ENCODE measurements at regions not wholly inside any gene's neighbourhood (a gene's known extent, or its start where the extent isn't known, plus 50 kb on each side); places are given as distances from the start of the nearest gene placed in this dataset.

DNA sequence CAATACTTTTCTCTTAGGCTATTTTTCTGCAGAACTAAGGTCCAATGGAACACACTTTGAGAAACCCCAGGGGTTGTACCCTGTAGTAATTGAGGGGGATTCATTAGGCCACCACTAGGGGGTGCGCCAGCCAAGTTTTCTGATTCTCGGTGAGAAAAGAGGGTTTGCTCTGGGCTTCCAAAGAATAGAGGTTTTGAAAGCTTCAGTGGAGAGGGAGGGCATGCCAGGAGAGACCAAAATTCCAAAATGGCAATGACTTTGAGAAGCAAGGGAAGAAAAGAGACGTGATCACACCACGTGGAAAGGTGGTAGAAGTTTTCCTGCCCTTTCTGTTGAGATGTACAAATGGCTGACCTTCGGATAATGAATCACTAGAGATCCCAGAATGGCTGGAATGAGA lies 323.3 kb downstream of the RPS6KC1 start:
- DNase-seq (ENCODE audit: low read depth, low spot score) = peak; percentile 24

DNA sequence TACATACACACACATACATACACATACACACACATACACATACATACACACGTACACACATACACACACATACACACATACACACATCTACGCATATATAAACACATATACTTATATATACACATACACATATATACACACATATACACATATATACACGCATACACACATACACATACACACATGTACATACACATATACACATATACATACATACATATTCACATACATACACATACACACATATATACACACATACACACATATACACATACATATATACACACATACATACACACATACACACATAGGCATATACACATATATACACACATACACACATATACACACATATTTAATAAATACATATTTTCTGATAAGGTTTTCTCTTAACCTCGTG lies 324.0 kb downstream of the RPS6KC1 start:
- no peak for DNase-seq (ENCODE audit: low read depth, low spot score)

DNA sequence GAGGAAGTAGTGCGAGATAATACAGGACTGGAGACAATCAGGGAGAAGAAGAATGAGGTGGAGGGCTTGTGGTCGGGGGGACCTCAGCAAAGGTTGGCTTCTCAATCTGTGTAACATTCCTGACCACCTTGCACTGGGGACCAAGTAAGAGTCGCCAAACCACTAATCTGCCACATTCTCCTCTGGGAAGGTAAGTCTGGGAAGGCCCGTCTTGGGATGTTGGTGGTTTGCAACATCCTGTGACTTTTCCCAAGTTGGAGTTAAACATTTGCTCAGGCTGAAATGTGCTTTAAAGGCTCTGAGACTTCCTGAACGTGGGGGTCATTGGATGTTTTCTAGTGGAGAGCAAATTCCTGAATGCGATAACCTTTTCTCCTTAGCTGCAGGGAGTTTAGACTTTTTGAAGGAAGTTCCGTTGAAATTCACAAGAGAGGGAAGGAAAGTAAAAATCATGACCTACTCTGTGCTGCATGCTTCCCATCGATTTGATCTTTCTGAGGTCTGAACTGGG lies 325.9 kb downstream of the RPS6KC1 start:
- DNase-seq (ENCODE audit: low read depth, low spot score) = no peak

DNA sequence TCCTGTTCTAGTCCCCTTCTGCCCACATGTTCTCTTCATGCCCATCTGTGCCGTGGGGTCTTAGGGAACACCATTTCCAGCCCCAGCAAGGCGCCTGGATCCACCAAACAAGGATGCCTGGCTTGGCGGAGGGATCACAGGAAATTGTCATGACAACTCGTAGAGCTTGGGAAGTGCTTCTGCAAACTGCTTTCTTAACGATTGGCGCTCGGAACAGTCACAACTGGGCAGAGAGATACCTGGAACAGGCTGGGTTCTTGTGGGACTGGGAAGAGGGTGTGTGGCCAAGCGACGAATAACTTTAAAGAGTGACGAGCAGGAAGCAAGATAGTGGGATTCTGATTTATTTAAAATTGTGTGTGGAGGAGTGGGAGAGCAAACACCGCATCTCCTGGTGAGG lies 329.8 kb downstream of the RPS6KC1 start:
- DNase-seq (ENCODE audit: low read depth, low spot score) = no peak

DNA sequence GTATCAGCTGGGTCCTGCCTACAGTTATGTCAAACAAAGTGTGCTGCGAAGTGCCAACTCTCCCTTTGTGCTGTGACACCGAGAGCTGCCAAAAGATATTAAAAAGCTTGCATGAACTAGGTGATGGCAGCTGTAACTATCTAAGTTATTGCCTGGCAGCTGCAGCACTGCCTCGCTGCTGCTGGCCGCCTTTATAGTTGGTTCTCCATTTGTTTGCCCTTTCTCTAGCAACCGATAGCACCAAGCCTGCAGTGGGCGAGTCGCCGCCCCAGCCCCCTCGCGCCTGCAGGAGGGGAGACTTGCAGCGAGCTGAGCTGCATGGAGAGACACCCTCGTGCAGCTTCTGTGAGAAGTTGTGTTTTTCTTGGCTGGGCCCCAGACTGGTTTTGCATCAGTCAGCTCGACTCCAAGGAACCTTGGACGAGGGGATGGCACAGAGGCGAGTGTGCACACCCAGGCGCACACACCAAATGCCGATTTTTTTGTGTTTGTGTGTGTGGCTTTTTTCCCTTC lies 330.6 kb downstream of the RPS6KC1 start:
- DNase-seq (ENCODE audit: low read depth, low spot score) = no peak

DNA sequence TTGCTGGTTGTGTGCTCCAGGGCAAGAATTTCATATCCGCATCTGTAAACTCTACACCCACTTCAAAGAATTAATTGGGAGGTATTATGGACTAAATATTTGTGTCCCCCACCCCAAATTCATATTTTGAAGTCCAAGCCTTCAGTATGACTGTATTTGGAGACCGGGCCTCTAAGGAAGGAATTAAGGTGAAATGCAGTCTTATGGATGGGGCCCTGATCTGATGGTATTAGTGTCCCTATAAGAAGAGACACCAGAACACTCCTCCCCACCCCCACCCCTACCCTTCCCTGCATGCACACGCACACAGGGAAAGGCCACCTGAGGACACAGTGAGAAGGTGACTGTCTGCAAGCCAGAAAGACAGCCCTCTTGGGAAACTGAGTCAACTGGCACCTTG lies 332.4 kb downstream of the RPS6KC1 start:
- DNase-seq (ENCODE audit: low read depth, low spot score) = no peak

DNA sequence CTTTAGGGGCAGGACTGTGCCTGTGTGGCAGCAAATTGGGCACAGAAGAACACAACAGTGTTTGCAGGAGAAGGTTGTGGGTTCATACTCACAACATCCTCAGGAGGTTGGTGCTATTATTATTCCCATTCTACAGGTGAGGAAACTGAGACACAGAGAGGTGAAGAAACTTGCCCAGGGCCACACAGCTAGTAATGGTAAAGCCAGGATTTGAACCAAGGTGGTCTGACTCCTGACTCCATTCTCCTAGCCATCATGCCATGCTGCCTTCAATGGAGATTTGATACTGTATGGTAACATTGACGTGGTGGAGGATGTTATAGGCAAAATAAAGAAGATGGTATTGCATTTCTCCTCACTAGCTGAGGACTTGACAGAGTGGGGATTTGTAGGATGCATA lies 334.2 kb downstream of the RPS6KC1 start:
- DNase-seq (ENCODE audit: low read depth, low spot score) = no peak

DNA sequence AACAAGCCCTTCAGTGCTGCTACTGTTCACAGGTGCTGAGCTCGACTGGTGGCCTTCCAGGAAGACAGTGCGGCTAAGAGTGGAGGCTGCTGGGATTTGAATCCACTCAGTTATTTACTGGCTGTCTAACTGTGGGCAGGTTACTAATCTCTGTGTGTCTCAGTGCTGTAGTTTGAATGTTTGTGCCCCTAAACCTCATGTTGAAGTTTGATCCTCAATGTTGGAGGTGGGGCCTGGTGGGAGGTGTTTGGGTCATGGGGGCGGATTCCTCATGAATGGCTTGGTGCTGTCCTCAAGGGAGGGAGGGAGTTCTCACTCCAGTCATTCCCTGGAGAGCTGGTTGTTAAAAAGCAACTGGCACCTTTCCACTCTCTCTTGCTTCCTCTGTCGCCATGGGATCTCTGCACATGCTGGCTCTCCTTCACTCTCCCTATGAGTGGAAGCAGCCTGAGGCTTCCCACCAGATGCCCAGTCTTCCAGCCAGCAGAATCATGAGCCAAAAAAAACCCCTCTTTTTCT lies 334.8 kb downstream of the RPS6KC1 start:
- DNase-seq (ENCODE audit: low read depth, low spot score) = no peak

DNA sequence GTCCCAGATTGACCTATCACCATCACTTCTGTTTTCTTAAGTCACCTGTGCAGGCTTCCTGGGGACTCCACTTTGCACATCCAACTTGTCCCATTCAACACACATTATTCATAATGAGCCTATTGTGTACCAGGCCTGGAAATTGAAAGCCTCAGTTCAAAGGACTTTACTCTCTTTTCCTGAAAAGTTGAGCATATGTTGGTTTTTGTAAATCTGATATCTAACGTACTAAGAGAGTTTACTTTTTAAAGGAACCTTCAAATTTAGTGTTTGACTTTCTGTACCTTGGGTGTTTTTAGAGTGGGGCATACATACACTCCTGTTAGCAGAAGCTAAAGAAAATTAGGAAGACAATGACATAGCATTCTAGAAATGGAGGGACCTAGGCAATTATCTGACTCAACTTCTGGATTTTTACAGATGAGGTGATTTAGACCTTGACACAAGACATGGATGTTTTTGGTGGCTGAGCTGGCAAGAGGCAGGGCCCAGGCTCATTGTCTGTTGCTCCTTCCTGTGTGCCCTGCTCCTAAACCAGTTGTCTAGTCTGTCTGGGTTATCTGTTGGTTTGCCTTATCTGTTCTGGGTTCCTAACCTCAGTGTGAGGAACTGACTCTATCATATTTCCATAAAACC lies 336.5 kb downstream of the RPS6KC1 start:
- DNase-seq (ENCODE audit: low read depth, low spot score) = no peak

DNA sequence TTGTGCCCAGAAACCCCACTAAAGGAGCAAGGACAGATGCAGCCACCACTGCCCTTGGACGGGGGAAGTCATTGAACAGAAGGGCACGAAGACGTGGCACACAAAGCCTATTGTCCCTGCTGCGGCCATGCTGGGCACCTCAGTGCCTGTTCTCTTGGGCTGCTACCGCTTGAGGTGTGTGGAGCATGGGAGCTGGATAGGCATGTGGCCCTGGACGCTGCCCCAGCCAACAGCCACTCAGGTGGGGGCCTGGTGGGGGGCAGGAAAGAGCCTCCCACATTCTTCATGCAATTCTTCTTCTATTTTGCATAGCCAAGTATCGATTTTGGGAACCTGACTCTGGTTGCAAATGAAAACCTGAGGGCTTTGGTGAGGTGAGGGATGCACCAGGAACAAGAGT lies 337.2 kb downstream of the RPS6KC1 start:
- no peak for DNase-seq (ENCODE audit: low read depth, low spot score)

DNA sequence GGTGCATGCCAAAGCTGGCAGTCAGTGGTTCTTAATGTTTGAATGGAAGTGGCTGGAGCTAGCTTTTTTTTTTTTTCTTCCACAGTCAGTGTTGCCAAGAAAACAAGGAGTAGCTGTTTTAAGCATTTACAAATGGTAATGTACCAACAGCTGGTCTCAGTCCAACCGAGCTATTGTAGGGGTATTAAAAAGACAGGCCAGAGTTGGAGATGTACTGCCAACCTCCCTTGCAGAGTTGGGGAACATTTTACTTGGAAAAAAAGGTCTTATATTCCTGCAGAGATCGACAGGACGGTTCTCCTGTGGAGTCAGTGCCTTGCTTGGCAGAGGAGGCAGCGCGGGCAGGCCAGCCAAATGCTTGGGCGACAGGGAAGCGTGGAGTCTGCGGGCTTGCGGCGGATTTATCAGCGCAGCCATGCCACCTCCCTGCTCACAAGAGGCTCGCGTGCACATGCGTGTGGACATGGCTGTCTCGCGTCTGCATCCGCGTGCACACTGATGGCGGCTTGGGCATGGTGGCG lies 338.1 kb downstream of the RPS6KC1 start:
- no peak for DNase-seq (ENCODE audit: low read depth, low spot score)

DNA sequence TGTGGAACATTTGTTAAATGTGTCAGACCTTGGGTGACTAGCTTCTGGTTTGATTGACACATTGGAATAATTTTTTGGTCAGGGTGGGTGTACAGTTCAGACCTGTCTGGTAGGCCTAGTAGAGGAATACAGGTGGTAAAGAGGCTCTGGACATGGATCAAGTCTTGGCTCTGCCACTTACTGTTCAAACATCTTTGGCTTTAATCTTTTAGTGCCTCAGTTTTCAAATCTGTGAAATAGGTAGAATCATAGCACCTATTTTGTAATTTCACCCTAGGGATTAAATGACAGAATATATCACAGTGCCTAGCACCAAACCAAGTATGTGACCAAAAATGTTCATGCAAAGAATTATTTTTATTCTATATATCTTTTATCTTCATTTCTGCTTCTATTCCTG lies 340.4 kb downstream of the RPS6KC1 start:
- DNase-seq (ENCODE audit: low read depth, low spot score) = no peak

DNA sequence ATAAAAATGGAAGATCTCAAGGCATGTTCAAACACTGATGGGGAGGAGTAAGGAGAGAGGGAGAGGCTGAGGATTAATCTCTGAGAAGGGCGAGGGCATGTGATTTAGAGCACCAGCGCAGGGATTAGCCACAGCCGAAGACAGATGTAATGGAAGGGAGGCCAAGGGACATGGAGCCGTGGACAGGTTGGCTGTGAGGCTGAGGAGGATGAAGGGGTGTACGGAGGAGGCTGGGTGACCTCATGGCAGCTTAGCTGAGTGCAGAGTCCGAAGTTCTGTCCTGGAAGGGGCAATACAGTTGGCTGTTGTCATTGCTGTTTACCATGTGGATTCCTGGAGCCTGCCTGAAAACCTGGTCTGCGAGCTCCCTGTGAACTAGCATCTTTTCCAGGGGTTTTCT lies 342.8 kb downstream of the RPS6KC1 start:
- DNase-seq (ENCODE audit: low read depth, low spot score) = no peak

DNA sequence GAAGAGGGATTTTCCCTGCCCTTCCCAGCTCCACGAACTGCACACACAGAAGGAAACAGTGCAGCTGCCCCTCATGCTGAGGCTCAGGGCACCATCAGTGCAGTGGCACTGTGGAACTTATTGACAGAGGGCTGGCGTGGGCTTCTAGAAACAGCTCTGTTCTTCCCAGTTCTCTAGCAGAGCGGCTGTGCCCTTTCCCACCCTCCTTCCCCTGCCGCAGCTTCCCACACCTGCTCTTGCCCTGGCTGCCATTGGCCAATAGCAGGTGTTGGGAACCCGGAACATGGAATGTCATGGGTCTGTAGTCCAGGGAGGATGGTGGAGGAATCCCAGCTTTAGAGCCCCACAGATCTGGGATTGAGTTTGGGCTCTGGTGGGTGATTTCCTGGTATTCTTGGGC lies 343.8 kb downstream of the RPS6KC1 start:
- no peak for DNase-seq (ENCODE audit: low read depth, low spot score)

DNA sequence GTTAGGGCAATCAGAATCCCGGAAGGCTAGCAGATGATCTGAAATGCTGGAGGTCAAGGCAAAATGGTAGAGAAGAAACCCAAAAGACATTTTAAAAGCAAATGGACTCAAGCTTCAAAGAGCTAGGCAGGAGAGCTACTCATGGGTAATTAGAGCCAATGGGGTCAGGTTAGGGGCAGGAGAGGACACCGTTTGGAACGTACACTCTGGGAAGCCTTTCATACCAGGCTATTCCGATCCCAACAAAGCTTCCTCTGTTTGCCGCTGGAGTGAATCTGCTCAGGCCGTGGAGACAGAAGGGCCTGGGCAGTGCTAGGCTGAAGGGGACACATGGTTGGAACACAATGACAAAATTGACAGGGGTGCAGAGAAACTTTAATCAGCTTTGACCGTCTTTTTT lies 346.6 kb downstream of the RPS6KC1 start:
- no peak for DNase-seq (ENCODE audit: low read depth, low spot score)

DNA sequence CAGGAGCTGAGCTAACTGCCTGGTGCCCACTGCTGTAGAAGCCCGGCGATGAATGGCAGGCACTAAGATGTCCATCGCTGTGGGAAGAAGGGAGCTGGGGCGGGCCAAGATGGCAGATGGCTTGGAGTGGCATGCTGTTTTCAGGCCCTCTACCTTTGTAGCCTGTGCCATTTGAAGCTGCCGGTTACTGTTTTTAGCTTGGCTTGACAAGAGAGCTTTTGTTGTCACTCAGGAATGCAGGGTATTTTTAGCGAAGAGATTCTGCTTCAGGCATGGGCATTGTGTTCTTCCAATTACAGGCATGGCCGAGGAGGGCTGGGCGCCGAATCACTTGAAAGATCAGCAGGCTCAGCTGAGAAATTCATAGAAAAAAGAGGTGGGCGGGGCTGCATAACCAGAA lies 348.7 kb downstream of the RPS6KC1 start:
- DNase-seq (ENCODE audit: low read depth, low spot score) = no peak

DNA sequence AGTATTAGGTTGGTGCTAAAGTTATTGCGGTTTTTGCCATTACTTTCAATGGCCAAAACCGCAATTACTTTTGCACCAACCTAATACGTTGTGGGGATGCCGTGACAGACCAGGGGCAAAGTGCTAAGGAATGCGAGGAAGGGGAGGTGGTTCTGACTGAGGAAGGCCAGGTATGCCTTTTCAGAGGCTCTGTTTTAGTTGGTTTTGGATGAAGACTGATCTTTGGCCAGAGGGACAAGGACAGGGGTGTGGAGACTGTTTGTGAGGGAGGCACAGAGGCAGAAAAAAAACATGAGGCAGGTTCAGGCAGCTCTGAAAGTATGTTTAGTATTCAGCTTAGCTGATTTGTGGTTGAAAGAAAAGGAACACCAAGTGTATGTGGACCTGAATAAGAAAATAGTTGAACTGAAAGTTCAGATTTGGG lies 358.2 kb downstream of the RPS6KC1 start:
- no peak for DNase-seq (ENCODE audit: low read depth, low spot score)

DNA sequence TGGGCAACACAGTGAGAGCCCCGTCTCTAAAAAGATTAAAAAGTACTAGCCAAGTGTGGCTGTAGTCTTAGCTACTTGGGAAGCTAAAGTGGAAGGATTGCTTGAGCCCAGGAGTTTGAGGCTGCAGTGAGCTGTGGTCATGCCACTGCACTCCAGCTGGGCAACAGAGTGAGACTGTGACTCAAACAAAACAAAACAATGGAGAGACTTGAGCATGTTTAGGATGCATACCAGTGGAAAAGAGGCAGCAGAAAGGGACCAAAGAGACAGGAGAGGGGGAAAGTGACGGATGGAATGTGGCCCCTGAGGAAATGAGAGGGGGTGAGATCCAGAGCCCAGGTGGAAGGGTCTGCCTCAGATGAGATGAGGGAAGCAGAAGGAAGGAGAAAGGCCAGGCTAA lies 358.9 kb downstream of the RPS6KC1 start:
- DNase-seq (ENCODE audit: low read depth, low spot score) = no peak

DNA sequence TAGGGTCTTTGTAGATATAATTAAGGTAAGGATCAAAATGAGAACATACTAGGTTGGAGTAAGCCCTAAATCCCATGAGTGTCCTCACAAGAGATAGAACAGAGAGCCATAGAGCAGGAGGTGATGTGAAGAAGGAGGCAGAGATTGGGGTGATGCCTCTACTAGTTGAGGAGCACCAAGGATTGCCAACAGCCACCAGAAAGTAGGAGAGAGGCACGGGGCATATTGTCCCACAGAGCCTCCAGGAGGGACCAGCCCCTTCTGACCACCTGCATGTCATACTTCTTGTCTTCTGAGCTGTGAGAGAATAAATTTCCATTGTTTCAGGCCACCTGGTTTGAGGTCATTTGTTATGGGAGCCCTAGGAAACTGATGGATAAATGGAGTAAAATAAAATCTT lies 363.3 kb downstream of the RPS6KC1 start:
- DNase-seq (ENCODE audit: low read depth, low spot score) = no peak

DNA sequence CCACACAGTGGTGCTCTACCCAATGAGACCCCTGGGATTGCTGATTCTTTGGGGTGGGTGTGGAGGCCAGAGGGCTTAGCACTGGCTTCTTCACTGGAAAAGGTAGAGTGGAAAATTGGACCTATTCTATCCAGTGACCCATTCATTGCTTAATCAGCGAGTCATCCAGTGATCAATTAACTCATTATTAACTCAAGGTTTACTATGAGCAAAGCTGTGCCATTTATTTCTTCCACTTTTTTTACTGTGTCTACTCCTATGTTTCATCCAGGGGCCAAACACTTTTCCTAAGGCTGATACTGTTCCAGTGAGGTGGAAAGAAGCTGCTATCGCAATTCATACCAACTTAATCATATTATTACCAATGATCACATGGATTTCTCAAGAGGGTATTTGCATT lies 363.9 kb downstream of the RPS6KC1 start:
- DNase-seq (ENCODE audit: low read depth, low spot score) = no peak

DNA sequence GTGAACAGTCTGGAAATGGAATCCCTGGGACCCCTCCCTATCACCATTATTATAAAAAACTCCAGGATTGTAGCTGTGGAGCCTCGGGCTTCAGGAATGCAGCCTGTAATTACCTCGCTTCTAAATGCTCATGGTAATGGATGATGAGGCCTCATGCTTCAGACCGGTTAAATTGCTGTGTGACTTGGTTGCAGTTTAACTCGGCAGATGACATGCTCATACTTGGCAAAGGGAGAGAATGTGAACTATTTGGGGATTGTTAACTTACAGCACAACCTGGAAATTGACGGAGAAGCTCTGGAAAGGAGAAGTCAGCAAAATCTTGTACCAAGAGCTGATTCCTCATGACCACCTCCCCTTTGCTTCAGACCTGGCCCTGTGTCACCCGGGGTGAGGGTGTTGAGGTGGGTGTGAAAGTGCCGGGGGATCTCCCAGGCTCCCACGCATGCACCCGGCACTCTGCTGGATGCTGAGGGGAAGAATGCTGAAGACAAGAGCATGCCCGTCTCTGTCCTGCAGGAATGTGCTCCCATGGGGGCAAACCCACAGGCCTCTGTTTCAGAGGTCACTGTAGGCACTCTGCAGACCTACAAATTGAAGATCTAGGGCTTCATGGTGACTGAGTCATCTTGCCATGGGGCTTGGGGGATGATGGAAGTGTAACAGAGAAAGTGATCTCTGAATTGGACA lies 364.8 kb downstream of the RPS6KC1 start:
- no peak for DNase-seq (ENCODE audit: low read depth, low spot score)

DNA sequence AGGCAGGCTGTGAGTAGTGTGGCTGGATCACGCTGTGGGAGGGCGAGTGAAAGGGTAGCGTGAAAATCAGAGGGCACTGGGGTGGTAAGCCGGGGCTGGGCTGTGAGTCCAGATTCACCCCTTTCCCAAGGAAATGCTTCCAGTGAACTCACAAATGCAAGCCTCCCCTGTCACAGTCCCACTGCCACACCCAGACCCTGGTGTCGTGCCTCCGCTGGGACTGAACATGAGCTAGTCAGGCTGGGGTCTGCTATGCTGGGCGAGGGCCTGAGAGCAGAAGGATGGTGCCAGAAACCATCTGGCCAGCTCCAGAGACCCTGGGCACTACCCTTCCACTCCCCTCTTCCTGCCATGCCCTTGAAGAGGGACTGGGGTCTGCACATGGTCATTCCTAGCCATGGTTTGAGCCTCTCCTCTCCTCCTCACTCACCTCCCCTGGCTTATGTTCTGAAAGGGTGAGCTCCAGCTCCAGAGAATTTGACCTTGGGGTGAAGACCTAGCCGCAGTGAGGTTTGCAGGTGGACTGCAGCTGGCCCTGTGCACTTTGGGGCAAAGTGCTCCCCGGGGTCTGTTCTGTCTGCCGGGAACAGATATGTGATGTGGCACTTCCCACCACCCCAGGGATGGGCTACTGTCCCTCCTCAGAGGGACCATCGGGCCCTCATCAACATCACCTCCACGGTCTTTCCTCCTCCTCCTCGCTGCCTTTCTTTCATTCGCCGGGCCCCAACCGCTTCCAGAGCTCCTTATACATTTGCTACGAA lies 365.6 kb downstream of the RPS6KC1 start:
- DNase-seq (ENCODE audit: low read depth, low spot score) = no peak

All from smooth muscle cell of the brain vasculature (primary cell).